ENCODE measurements at regions not wholly inside any gene's neighbourhood (a gene's known extent, or its start where the extent isn't known, plus 50 kb on each side); places are given as distances from the start of the nearest gene placed in this dataset.
"Not testable (repeated sequence)": the region's sequence is repeated elsewhere in the genome, so short reads cannot be mapped to it uniquely, and the experiment has no call there.

- no peak for DNase-seq (ENCODE audit: low spot score)
- TF ChIP-seq CTCF (IDR thresholded peaks at IDR 0.05): no peak
- ATAC-seq (ENCODE audit: low FRiP score): no peak
These were observed 215.1 kb upstream of the ZNF608 start for GRCh38 chr5:124961521-124961920.

GRCh38 chr5:124962111-124962510 lies 215.7 kb upstream of the ZNF608 start:
- ATAC-seq (ENCODE audit: low FRiP score) (no peak), DNase-seq (ENCODE audit: low spot score) (no peak)
- no peak for TF ChIP-seq CTCF (IDR thresholded peaks at IDR 0.05)

GRCh38 chr5:124962735-124963134 lies 216.3 kb upstream of the ZNF608 start:
- ATAC-seq (ENCODE audit: low FRiP score) (no peak), DNase-seq (ENCODE audit: low spot score) (no peak)
- TF ChIP-seq CTCF (IDR thresholded peaks at IDR 0.05): no peak

GRCh38 chr5:124963236-124963919 lies 216.9 kb upstream of the ZNF608 start:
- ATAC-seq (ENCODE audit: low FRiP score) (peak; percentile 85), DNase-seq (ENCODE audit: low spot score) (no peak)
- no peak for TF ChIP-seq CTCF (IDR thresholded peaks at IDR 0.05)

GRCh38 chr5:124966741-124967140 lies 220.3 kb upstream of the ZNF608 start:
- not testable (repeated sequence) for ATAC-seq (ENCODE audit: low FRiP score); DNase-seq (ENCODE audit: low spot score)

- ATAC-seq (ENCODE audit: low FRiP score); DNase-seq (ENCODE audit: low spot score): not testable (repeated sequence)
These were observed 223.9 kb upstream of the ZNF608 start for GRCh38 chr5:124970381-124970780.

- ATAC-seq (ENCODE audit: low FRiP score) (no peak), DNase-seq (ENCODE audit: low spot score) (no peak)
- TF ChIP-seq CTCF (IDR thresholded peaks at IDR 0.05): no peak
These were observed 226.3 kb upstream of the ZNF608 start for GRCh38 chr5:124972703-124973102.

GRCh38 chr5:124973661-124974060 lies 227.2 kb upstream of the ZNF608 start:
- DNase-seq (ENCODE audit: low spot score) (no peak), ATAC-seq (ENCODE audit: low FRiP score) (no peak)
- TF ChIP-seq CTCF (IDR thresholded peaks at IDR 0.05): no peak

Measured in omental fat pad (tissue), 3 donors.